ENCODE measurements at regions not wholly inside any gene's neighbourhood (a gene's known extent, or its start where the extent isn't known, plus 50 kb on each side); places are given as distances from the start of the nearest gene placed in this dataset.

- no peak overlapping the region for H3K4me3 ChIP-seq
- H3K27me3 ChIP-seq: no peaks in the 10 kb centered on the region
- H3K4me1 ChIP-seq (ENCODE audit: low read depth): peaks cover 59% of the 10 kb centered on the region
- peak overlapping the region; percentile 1 for H3K27ac ChIP-seq
- no peaks in the 10 kb centered on the region for H3K9me3 ChIP-seq (ENCODE audit: low read depth)
- H3K36me3 ChIP-seq: no peaks in the 10 kb centered on the region
- no peak for TF ChIP-seq CTCF (IDR thresholded peaks at IDR 0.05; ENCODE audit: low read depth, low read length)
- DNase-seq (ENCODE audit: low read depth in 1 of 2, low spot score in 1 of 2): peak in 1 of 2 donors; percentile 75
Measured at GRCh38 chr6:113645576-113645970, 211.6 kb upstream of the MARCKS start.

GRCh38 chr6:113645986-113646385 lies 211.2 kb upstream of the MARCKS start:
- no peak for TF ChIP-seq CTCF (IDR thresholded peaks at IDR 0.05; ENCODE audit: low read depth, low read length)
- no peaks in the 10 kb centered on the region for H3K36me3 ChIP-seq
- peak in 1 of 2 donors; percentile 38 for DNase-seq (ENCODE audit: low read depth in 1 of 2, low spot score in 1 of 2)
- no peaks in the 10 kb centered on the region for H3K27me3 ChIP-seq
- no peaks in the 10 kb centered on the region for H3K9me3 ChIP-seq (ENCODE audit: low read depth)
- peak overlapping the region; percentile 1 for H3K27ac ChIP-seq
- no peak overlapping the region for H3K4me3 ChIP-seq
- H3K4me1 ChIP-seq (ENCODE audit: low read depth): peaks cover 63% of the 10 kb centered on the region

- TF ChIP-seq CTCF (IDR thresholded peaks at IDR 0.05; ENCODE audit: low read depth, low read length): no peak
- Histone ChIP-seq H3K9me3 (ENCODE audit: low read depth) (no peaks in the 10 kb centered on the region), H3K4me3 (no peak overlapping the region), H3K27ac (no peak overlapping the region), H3K27me3 (no peaks in the 10 kb centered on the region), H3K4me1 (ENCODE audit: low read depth) (peaks cover 68% of the 10 kb centered on the region), H3K36me3 (no peaks in the 10 kb centered on the region)
- DNase-seq (ENCODE audit: low read depth in 1 of 2, low spot score in 1 of 2): no peak
Measured at GRCh38 chr6:113646701-113647100, 210.4 kb upstream of the MARCKS start.

- H3K27me3 ChIP-seq: no peaks in the 10 kb centered on the region
- H3K36me3 ChIP-seq: no peaks in the 10 kb centered on the region
- no peak overlapping the region for H3K27ac ChIP-seq
- H3K9me3 ChIP-seq (ENCODE audit: low read depth): no peaks in the 10 kb centered on the region
- no peak for TF ChIP-seq CTCF (IDR thresholded peaks at IDR 0.05; ENCODE audit: low read depth, low read length)
- DNase-seq (ENCODE audit: low read depth in 1 of 2, low spot score in 1 of 2): no peak
- H3K4me1 ChIP-seq (ENCODE audit: low read depth): peaks cover 65% of the 10 kb centered on the region
- H3K4me3 ChIP-seq: no peak overlapping the region
Measured at GRCh38 chr6:113647143-113647889, 209.8 kb upstream of the MARCKS start.

- no peak for TF ChIP-seq CTCF (IDR thresholded peaks at IDR 0.05; ENCODE audit: low read depth, low read length)
- H3K27ac ChIP-seq: peak overlapping the region; percentile 89
- no peaks in the 10 kb centered on the region for H3K36me3 ChIP-seq
- H3K9me3 ChIP-seq (ENCODE audit: low read depth): no peaks in the 10 kb centered on the region
- DNase-seq (ENCODE audit: low read depth in 1 of 2, low spot score in 1 of 2): peak in 1 of 2 donors; percentile 76
- H3K27me3 ChIP-seq: no peaks in the 10 kb centered on the region
- peaks cover 53% of the 10 kb centered on the region for H3K4me1 ChIP-seq (ENCODE audit: low read depth)
- H3K4me3 ChIP-seq: no peak overlapping the region
Measured at GRCh38 chr6:113648698-113649097, 208.4 kb upstream of the MARCKS start.
